HCEC 1CT (cell line): ENCODE measurements at regions not wholly inside any gene's neighbourhood (a gene's known extent, or its start where the extent isn't known, plus 50 kb on each side); places are given as distances from the start of the nearest gene placed in this dataset.
"Not testable (repeated sequence)": the region's sequence is repeated elsewhere in the genome, so short reads cannot be mapped to it uniquely, and the experiment has no call there.

Experiments
- DNase-seq: peaks from one replicate; pipeline ENCODE4 v3.0.0-alpha.2; 2017

GRCh38 chr18:24567199-24567598 is 106.8 kb downstream of the HRH4 start:
- no peak for DNase-seq

- DNase-seq = no peak
Measured at GRCh38 chr18:24570716-24571115, 110.3 kb downstream of the HRH4 start.

- DNase-seq = no peak
Measured at GRCh38 chr18:24582771-24583170, 122.3 kb downstream of the HRH4 start.

- DNase-seq = no peak
Measured at GRCh38 chr18:24584205-24584604, 123.8 kb downstream of the HRH4 start.

GRCh38 chr18:24584813-24585212 is 124.4 kb downstream of the HRH4 start:
- DNase-seq = no peak

GRCh38 chr18:24585996-24586566 is 125.6 kb downstream of the HRH4 start:
- DNase-seq = no peak

GRCh38 chr18:24586662-24587360 is 126.4 kb downstream of the HRH4 start:
- DNase-seq = no peak

GRCh38 chr18:24588440-24588839 is 128.0 kb downstream of the HRH4 start:
- no peak for DNase-seq

GRCh38 chr18:24590946-24591345 is 130.5 kb downstream of the HRH4 start:
- DNase-seq = no peak

GRCh38 chr18:24593401-24593800 is 133.0 kb downstream of the HRH4 start:
- no peak for DNase-seq

GRCh38 chr18:24593886-24594285 is 133.4 kb downstream of the HRH4 start:
- no peak for DNase-seq

GRCh38 chr18:24595561-24596031 is 135.2 kb downstream of the HRH4 start:
- no peak for DNase-seq

- peak; percentile 48 for DNase-seq
Measured at GRCh38 chr18:24600076-24600654, 139.7 kb downstream of the HRH4 start.

GRCh38 chr18:24601585-24601984 is 141.1 kb downstream of the HRH4 start:
- DNase-seq = no peak

GRCh38 chr18:24602201-24602600 is 141.8 kb downstream of the HRH4 start:
- no peak for DNase-seq

GRCh38 chr18:24603151-24603550 is 142.7 kb downstream of the HRH4 start:
- DNase-seq = no peak

GRCh38 chr18:24605444-24605843 is 145.0 kb downstream of the HRH4 start:
- DNase-seq = no peak

GRCh38 chr18:24609254-24609653 is 148.8 kb downstream of the HRH4 start:
- no peak for DNase-seq

- DNase-seq = no peak
Measured at GRCh38 chr18:24611075-24611474, 150.6 kb downstream of the HRH4 start.

GRCh38 chr18:24613896-24614640 is 153.6 kb downstream of the HRH4 start:
- DNase-seq = no peak

GRCh38 chr18:24616653-24617052 is 156.2 kb downstream of the HRH4 start:
- DNase-seq = no peak

- DNase-seq = not testable (repeated sequence)
Measured at GRCh38 chr18:24624421-24624820, 164.0 kb downstream of the HRH4 start.

- DNase-seq = peak; percentile 35
Measured at GRCh38 chr18:24627644-24628315, 167.3 kb downstream of the HRH4 start.
